NT2/D1 (cell line): ENCODE measurements at regions not wholly inside any gene's neighbourhood (a gene's known extent, or its start where the extent isn't known, plus 50 kb on each side); places are given as distances from the start of the nearest gene placed in this dataset.

ENCODE experiments used
- DNase-seq: peaks from one replicate; pipeline ENCODE4 v3.0.0-alpha.2; 2011; ENCODE audit warnings: low read depth, low spot score
- H3K27me3 ChIP-seq: 2 replicates; pipeline ENCODE4 v1.6.0; 2011; ENCODE audit warnings: mild to moderate bottlenecking; ENCODE audit not compliant: insufficient read length, insufficient read depth
- H3K36me3 ChIP-seq: 2 replicates; pipeline ENCODE4 v1.6.1; 2011; ENCODE audit warnings: mild to moderate bottlenecking, low read length, mixed read lengths; ENCODE audit not compliant: insufficient read depth, insufficient read length
- H3K4me1 ChIP-seq: 2 replicates; pipeline ENCODE4 v1.5.1; 2011; ENCODE audit not compliant: insufficient read depth, insufficient read length
- H3K4me3 ChIP-seq: 2 replicates; pipeline ENCODE4 v1.5.1; 2011; ENCODE audit warnings: low read depth; ENCODE audit not compliant: insufficient read length
- H3K9ac ChIP-seq: 2 replicates; pipeline ENCODE4 v1.6.0; 2011; ENCODE audit warnings: low read depth; ENCODE audit not compliant: insufficient read length
- H3K9me3 ChIP-seq: 2 replicates; pipeline ENCODE4 v1.5.1; 2011; ENCODE audit warnings: mild to moderate bottlenecking, low read length; ENCODE audit not compliant: insufficient read depth
- SUZ12 ChIP-seq: IDR thresholded peaks from 2 replicates; pipeline ENCODE4 v1.6.1; 2011; ENCODE audit not compliant: insufficient read length, insufficient read depth; ENCODE audit errors: extremely low read depth
- YY1 ChIP-seq: IDR thresholded peaks from 2 replicates; pipeline ENCODE4 v1.6.1; 2011; ENCODE audit not compliant: insufficient read length, insufficient read depth
- ZNF274 ChIP-seq: IDR thresholded peaks from 2 replicates; pipeline ENCODE4 v1.6.1; 2011; ENCODE audit warnings: mild to moderate bottlenecking, low read depth, low read length

- TF ChIP-seq ZNF274, result no peak
- no peak for TF ChIP-seq SUZ12
- no peak for TF ChIP-seq YY1
- Histone ChIP-seq H3K36me3 (no peaks in the 10 kb centered on the region), H3K9ac (no peak overlapping the region), H3K9me3 (no peaks in the 10 kb centered on the region), H3K4me1 (no peaks in the 10 kb centered on the region), H3K27me3 (no peaks in the 10 kb centered on the region), H3K4me3 (no peak overlapping the region)
- no peak for DNase-seq
These were observed 109.8 kb upstream of the IVNS1ABP start for GRCh38 chr1:185426848-185427247.

GRCh38 chr1:185425163-185425562 is 108.1 kb upstream of the IVNS1ABP start:
- H3K4me3 ChIP-seq, result no peak overlapping the region
- TF ChIP-seq SUZ12, result no peak
- no peak for TF ChIP-seq ZNF274
- no peak for TF ChIP-seq YY1
- H3K4me1 ChIP-seq, result no peaks in the 10 kb centered on the region
- H3K9ac ChIP-seq, result no peak overlapping the region
- no peaks in the 10 kb centered on the region for H3K9me3 ChIP-seq
- no peaks in the 10 kb centered on the region for H3K36me3 ChIP-seq
- H3K27me3 ChIP-seq, result no peaks in the 10 kb centered on the region
- DNase-seq, result no peak

- no peaks in the 10 kb centered on the region for H3K36me3 ChIP-seq
- no peak overlapping the region for H3K9ac ChIP-seq
- H3K4me1 ChIP-seq, result no peaks in the 10 kb centered on the region
- TF ChIP-seq ZNF274 (no peak), YY1 (no peak), SUZ12 (no peak)
- H3K27me3 ChIP-seq, result no peaks in the 10 kb centered on the region
- H3K9me3 ChIP-seq, result no peaks in the 10 kb centered on the region
- H3K4me3 ChIP-seq, result no peak overlapping the region
- DNase-seq, result no peak
These were observed 104.6 kb upstream of the IVNS1ABP start for GRCh38 chr1:185421485-185422107.

- Histone ChIP-seq H3K36me3 (no peaks in the 10 kb centered on the region), H3K4me3 (no peak overlapping the region), H3K9me3 (no peaks in the 10 kb centered on the region), H3K27me3 (no peaks in the 10 kb centered on the region), H3K9ac (no peak overlapping the region), H3K4me1 (no peaks in the 10 kb centered on the region)
- no peak for TF ChIP-seq ZNF274
- TF ChIP-seq YY1, result no peak
- no peak for TF ChIP-seq SUZ12
- DNase-seq, result no peak
These were observed 103.6 kb upstream of the IVNS1ABP start for GRCh38 chr1:185420588-185421081.

GRCh38 chr1:185419718-185420117 is 102.7 kb upstream of the IVNS1ABP start:
- Histone ChIP-seq H3K4me1 (no peaks in the 10 kb centered on the region), H3K9ac (no peak overlapping the region), H3K36me3 (no peaks in the 10 kb centered on the region), H3K9me3 (no peaks in the 10 kb centered on the region), H3K4me3 (no peak overlapping the region), H3K27me3 (no peaks in the 10 kb centered on the region)
- DNase-seq, result no peak
- no peak for TF ChIP-seq YY1
- no peak for TF ChIP-seq ZNF274
- TF ChIP-seq SUZ12, result no peak

GRCh38 chr1:185418472-185418871 is 101.4 kb upstream of the IVNS1ABP start:
- no peaks in the 10 kb centered on the region for H3K9me3 ChIP-seq
- no peaks in the 10 kb centered on the region for H3K27me3 ChIP-seq
- DNase-seq, result no peak
- no peak overlapping the region for H3K4me3 ChIP-seq
- H3K9ac ChIP-seq, result no peak overlapping the region
- TF ChIP-seq ZNF274 (no peak), SUZ12 (no peak), YY1 (no peak)
- H3K4me1 ChIP-seq, result no peaks in the 10 kb centered on the region
- no peaks in the 10 kb centered on the region for H3K36me3 ChIP-seq

GRCh38 chr1:185412385-185413087 is 95.5 kb upstream of the IVNS1ABP start:
- Histone ChIP-seq H3K27me3 (no peaks in the 10 kb centered on the region), H3K36me3 (no peaks in the 10 kb centered on the region), H3K4me3 (no peak overlapping the region), H3K4me1 (no peaks in the 10 kb centered on the region), H3K9me3 (peaks cover 2% of the 10 kb centered on the region; the same call in 1 of the 2 replicates), H3K9ac (no peak overlapping the region)
- no peak for DNase-seq
- TF ChIP-seq YY1 (no peak), ZNF274 (no peak), SUZ12 (no peak)
